GM18505 (cell line): ENCODE measurements at regions not wholly inside any gene's neighbourhood (a gene's known extent, or its start where the extent isn't known, plus 50 kb on each side); places are given as distances from the start of the nearest gene placed in this dataset.

Experiments used
- ATAC-seq: cut with Tn5 transposase; IDR thresholded peaks from one replicate; pipeline ENCODE4 v1.9.1; 2021; ENCODE audit not compliant: unreplicated experiment
- POLR2A ChIP-seq: IDR thresholded peaks from 4 replicates; pipeline ENCODE4 v1.6.1; 2011; ENCODE audit warnings: borderline replicate concordance; ENCODE audit not compliant: insufficient read depth, insufficient read length; ENCODE audit errors: extremely low read depth

- ATAC-seq, result no peak
- no peak for TF ChIP-seq POLR2A
These were observed 548.2 kb upstream of the CNKSR2 start for GRCh38 chrX:20825984-20826383.

DNA sequence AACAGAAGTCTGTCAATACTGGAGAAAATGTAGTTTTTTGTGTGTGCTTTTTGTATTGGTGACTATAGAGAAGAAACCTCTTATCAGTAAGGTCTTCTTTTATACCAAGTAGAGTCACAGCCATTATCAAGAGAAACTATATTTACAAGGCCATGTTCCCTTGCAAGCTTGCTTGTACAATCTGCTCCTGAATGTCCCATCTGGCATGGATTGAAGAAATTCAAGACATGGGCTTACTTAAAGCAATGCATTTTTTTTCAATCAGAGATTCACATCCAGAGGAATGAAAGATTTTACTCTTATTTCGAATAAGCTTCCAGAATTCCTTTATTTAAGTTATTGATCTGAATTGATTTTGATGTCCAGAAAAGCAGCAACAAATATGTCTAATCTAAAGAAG is 537.3 kb upstream of the RPS6KA3 start:
- no peak for ATAC-seq
- no peak for TF ChIP-seq POLR2A

- no peak for ATAC-seq
- TF ChIP-seq POLR2A, result no peak
These were observed 535.3 kb upstream of the RPS6KA3 start for GRCh38 chrX:20802036-20802435.

DNA sequence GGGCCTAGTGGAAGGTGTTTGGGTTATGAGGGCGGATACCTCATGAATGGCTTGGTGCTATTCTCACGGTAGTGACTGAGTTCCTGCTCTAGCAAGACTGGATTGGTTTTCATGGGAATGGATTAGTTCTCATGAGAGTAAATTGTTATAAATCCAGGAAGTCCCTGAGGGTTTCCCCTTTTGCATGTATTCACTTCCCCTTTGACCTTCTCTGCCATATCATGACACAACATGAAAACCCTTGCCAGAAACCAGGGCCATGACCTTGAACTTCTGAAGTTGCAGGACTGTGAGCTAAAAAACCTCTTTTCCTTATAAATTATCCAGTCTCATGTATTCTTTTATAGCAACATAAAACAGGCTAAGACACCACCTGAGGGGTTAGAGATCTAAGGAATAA is 529.7 kb upstream of the RPS6KA3 start:
- no peak for TF ChIP-seq POLR2A
- ATAC-seq, result no peak

DNA sequence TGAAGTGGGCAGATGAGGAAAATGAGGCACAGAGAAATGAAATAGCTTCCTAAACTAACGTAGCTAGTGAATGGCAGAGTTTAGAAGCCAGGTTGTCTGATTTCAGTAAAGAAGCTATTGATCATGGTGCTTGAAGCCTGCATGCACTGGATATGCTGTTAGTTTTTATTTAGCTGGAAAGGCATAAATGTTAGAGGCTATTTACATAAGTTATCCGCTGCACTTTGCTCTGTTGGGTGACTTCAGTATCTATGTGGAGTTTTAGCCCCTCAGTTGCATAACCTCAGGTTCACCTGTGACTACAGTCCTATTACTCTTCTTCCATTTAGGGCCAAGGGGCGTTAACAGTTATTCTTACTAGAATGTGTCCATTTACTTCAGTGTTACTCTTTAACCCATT is 522.4 kb upstream of the RPS6KA3 start:
- no peak for ATAC-seq
- TF ChIP-seq POLR2A, result no peak

- ATAC-seq, result no peak
These were observed 500.6 kb upstream of the RPS6KA3 start for GRCh38 chrX:20767346-20767745.

DNA sequence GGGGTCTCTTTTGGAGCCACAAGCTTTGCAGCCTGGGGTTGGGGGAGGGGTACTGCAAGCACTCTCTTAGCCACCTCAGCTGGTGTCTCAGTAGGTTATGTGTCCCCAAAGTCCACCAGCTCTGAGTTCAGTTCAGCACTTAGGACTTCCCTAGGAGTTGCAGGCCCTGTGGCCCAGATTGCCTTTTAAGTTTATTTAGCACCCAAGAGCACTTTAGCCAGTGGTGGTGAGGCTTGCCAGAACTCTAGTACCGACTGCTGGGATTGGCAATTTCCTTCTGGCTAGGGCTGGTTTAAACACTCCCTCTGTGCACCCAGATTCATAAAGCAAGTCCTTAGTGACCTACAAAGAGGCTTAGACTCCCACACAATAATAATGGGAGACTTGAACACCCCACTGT is 489.9 kb upstream of the RPS6KA3 start:
- TF ChIP-seq POLR2A, result no peak
- no peak for ATAC-seq

More at GRCh38 chrX:20767346-20767745, 500.6 kb upstream of the RPS6KA3 start:
- TF ChIP-seq POLR2A, result no peak

DNA sequence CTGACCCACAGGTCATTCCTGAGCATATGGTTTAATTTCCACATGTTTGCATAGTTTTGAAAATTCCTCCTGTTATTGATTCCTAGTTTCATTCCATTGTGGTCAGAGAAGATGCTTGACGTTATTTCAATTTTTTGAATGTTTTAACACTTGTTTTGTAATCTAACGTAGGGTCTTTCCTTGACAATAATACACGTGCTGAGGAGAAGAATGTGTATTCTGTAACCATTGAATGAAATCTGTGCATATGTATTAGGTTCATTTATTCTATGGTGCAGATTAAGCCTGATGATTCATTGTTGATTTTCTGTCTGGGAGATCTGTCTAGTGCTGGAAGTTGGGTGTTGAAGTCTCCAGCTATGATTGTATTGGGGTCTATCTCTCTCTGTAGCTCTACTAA is 486.4 kb upstream of the RPS6KA3 start:
- no peak for ATAC-seq
- no peak for TF ChIP-seq POLR2A

DNA sequence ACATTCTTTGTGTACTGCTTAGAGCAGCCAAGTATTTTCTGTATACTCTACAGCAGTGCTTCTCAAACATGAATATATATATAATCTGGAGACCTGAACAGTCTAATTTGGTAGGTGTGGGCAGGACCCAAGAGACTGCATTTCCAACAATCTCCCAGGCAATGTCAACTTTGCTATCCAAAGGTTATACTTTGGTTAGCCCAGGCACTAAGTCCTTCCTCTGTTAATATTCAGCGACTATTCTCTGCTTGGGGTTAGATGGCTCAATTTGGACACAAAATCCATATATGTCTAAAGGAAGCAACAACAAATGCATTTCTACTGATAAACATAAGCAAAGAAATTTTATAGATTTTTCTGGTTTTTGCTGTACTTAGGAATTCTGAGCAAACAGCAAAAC is 480.0 kb upstream of the RPS6KA3 start:
- TF ChIP-seq POLR2A, result no peak
- ATAC-seq, result no peak

DNA sequence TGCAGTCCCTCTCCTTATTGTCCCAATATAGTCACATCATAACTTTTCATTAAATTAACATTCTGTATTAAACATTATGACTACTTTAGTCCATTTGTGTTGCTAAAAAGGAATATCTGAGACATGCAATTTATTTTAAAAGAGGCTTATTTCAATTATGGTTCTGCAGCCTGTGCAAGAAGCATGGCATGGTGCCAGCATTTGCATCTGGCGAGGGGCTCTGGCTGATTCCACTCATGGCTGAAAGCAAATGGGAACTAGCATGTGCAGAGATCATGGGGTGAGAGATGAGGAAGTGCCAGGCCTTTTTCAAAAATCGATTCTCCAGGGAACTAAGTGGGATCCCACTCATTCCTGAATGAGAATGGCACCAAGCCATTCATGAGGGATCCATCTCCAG is 476.3 kb upstream of the RPS6KA3 start:
- no peak for ATAC-seq

GRCh38 chrX:20742106-20742505 is 475.4 kb upstream of the RPS6KA3 start:
- ATAC-seq, result no peak
- no peak for TF ChIP-seq POLR2A

More for the DNA sequence above, 476.3 kb upstream of the RPS6KA3 start:
- TF ChIP-seq POLR2A, result no peak

DNA sequence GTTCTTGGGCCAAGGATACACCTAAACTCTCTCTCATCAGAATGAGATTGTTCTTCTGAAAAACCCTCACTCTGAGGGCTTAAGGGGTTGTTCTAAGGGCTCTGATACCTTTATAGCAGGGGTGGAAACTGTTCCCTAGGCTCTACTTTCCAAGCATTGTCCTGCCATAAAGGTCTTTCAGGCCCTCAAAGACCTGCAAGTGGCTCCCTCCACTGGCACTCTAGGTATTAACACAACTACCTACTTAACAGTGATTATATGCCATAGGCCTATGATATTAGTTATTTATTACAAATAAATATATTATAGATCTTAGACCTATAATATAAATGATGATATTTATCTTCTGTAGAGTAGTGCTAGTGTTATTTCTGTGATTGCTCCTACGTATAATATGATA is 473.7 kb upstream of the RPS6KA3 start:
- TF ChIP-seq POLR2A, result no peak

GRCh38 chrX:20739038-20739745 is 472.5 kb upstream of the RPS6KA3 start:
- no peak for TF ChIP-seq POLR2A
- no peak for ATAC-seq

More for the DNA sequence above, 473.7 kb upstream of the RPS6KA3 start:
- ATAC-seq, result no peak

DNA sequence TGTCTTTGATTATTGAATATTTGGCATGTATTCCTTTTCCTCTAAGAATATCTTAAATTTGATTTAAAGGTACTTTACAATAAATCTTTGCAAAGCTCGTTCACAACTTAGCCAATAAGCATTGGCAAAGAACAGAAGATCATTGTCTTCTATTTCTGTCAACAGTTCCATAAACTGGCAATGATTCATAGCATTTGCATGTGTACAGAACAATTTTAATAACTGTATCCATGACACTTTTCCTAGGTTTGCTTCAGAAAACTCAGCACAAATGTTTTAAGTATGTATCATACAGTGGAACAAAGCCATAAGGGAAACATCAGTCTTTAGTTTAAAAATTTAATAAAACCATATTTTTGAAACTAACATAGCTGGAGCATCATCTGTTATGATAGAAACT is 462.7 kb upstream of the RPS6KA3 start:
- ATAC-seq, result no peak
- no peak for TF ChIP-seq POLR2A

- TF ChIP-seq POLR2A, result no peak
- ATAC-seq, result no peak
These were observed 460.7 kb upstream of the RPS6KA3 start for GRCh38 chrX:20727447-20727846.

DNA sequence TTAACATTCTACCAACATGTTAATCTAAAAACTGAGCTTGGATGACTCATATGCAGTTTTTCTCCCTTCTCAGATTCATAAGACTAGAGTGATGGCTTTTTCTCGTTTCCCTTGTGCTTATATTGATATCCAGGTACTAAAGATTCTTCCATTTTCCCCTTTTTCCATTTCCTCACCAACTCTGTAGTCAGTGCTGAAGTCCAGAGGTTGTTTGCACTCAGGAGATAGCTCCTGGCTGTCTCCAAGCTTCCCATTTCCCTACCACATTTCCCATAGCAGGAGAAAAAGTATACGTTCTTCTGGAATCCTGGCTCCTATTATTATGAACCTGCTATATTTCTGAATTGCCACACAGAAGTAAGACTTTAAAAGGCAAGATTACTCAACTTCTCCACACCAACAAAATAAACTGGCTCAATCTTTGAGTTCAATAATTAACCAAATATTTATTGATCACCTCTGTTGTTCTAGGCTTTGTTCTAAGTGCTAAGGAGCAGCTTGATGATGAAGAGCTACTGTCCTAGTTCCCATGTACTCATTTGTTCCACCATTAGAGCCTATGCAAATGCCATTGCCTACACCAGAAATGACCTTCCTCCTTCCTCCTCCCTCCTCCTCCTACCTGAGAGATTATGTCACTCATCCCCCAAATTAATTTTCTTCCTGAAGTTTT is 454.4 kb upstream of the RPS6KA3 start:
- TF ChIP-seq POLR2A, result no peak
- no peak for ATAC-seq
